Peyer's patch (tissue), 4 donors: ENCODE measurements at regions not wholly inside any gene's neighbourhood (a gene's known extent, or its start where the extent isn't known, plus 50 kb on each side); places are given as distances from the start of the nearest gene placed in this dataset.

Source experiments
- CTCF ChIP-seq, 6 experiments: fragments of 450-650 bp in 4 of 6; fragments of 200-600 bp in 2 of 6; sonication (generic) in 1 of 6; IDR thresholded peaks; one replicate each; pipeline ENCODE4 v1.5.1; 2017 to 2019; ENCODE audit warnings: antibody characterized with exemption in 6 of 6, mild to moderate bottlenecking in 3 of 6, moderate library complexity in 1 of 6
- POLR2A ChIP-seq, 2 donors: fragments of 450-650 bp; IDR thresholded peaks; one replicate each; pipeline ENCODE4 v1.5.1; 2017; ENCODE audit warnings: antibody characterized with exemption in 2 of 2, mild to moderate bottlenecking in 2 of 2, moderate library complexity in 2 of 2

GRCh38 chr13:31923134-31923763 lies 108.3 kb upstream of the FRY start:
- TF ChIP-seq POLR2A (IDR thresholded peaks at IDR 0.05) (no peak), CTCF (IDR thresholded peaks at IDR 0.05) (no peak)
